OCI-LY7 (cell line): ENCODE measurements at regions not wholly inside any gene's neighbourhood (a gene's known extent, or its start where the extent isn't known, plus 50 kb on each side); places are given as distances from the start of the nearest gene placed in this dataset.
"Not testable (repeated sequence)": the region's sequence is repeated elsewhere in the genome, so short reads cannot be mapped to it uniquely, and the experiment has no call there.

ENCODE experiments used
- BruUV-seq: library from RNA; stranded (reverse); fragments of 400-500 nt; replicated peaks from 2 replicates; lab custom pipeline; 2021; lab: Mats Ljungman, UMichigan
- CTCF ChIA-PET: fragments of 300-600 bp; sonication (Branson Sonifier 250); formaldehyde crosslinking; loops from one replicate; lab custom pipeline; 2022; ENCODE audit warnings: antibody characterized with exemption; ENCODE audit not compliant: unreplicated experiment; lab: Charles Lee
- POLR2A ChIA-PET: fragments of 300-600 bp; sonication (Branson Sonifier 250); formaldehyde crosslinking; loops from one replicate; lab custom pipeline; 2022; ENCODE audit warnings: antibody characterized with exemption; lab: Charles Lee
- DNase-seq: peaks from one replicate; pipeline ENCODE4 v3.0.0-alpha.2; 2015; ENCODE audit warnings: low spot score
- H2AFZ ChIP-seq: fragments of 200-600 bp; sonication (generic), shearing (Covaris generic); 2 replicates; pipeline ENCODE4 v1.6.1; 2014; ENCODE audit warnings: mild to moderate bottlenecking, antibody characterized with exemption, low read length, moderate library complexity
- H3K27ac ChIP-seq: fragments of 200-600 bp; sonication (generic); 2 replicates; pipeline ENCODE4 v1.5.1; 2014; ENCODE audit warnings: mixed run types, low read depth, mild to moderate bottlenecking, moderate library complexity, low read length, inconsistent platforms; ENCODE audit not compliant: poor library complexity, severe bottlenecking
- H3K36me3 ChIP-seq: fragments of 200-600 bp; sonication (generic); 2 replicates; pipeline ENCODE4 v1.6.1; 2014; ENCODE audit warnings: mild to moderate bottlenecking, antibody characterized with exemption, low read length, moderate library complexity, mixed read lengths; ENCODE audit not compliant: insufficient read depth
- H3K4me1 ChIP-seq: fragments of 200-600 bp; sonication (generic); 2 replicates; pipeline ENCODE4 v1.5.1; 2014; ENCODE audit warnings: mild to moderate bottlenecking, low read length; ENCODE audit not compliant: insufficient read depth, poor library complexity, severe bottlenecking
- H3K4me2 ChIP-seq: fragments of 200-600 bp; sonication (generic); 2 replicates; pipeline ENCODE4 v1.6.1; 2014; ENCODE audit warnings: mild to moderate bottlenecking, low read length
- H3K4me3 ChIP-seq: fragments of 200-600 bp; sonication (generic); 2 replicates; pipeline ENCODE4 v1.5.1; 2014; ENCODE audit warnings: mild to moderate bottlenecking, low read depth, low read length; ENCODE audit not compliant: poor library complexity, severe bottlenecking
- H3K79me2 ChIP-seq: fragments of 200-600 bp; sonication (generic); 2 replicates; pipeline ENCODE4 v1.6.1; 2016; ENCODE audit warnings: low read depth, mild to moderate bottlenecking, low read length, moderate library complexity, mixed read lengths; ENCODE audit not compliant: insufficient read depth
- H3K9me2 ChIP-seq: fragments of 200-600 bp; sonication (generic); 2 replicates; pipeline ENCODE4 v1.6.1; 2016; ENCODE audit warnings: mild to moderate bottlenecking, low read length, mixed read lengths; ENCODE audit not compliant: insufficient read depth
- H3K9me3 ChIP-seq: fragments of 200-600 bp; sonication (generic); 2 replicates; pipeline ENCODE4 v1.6.1; 2014; ENCODE audit warnings: mild to moderate bottlenecking, mixed run types, low read length, mixed read lengths
- H4K20me1 ChIP-seq: fragments of 200-600 bp; sonication (generic); 2 replicates; pipeline ENCODE4 v1.6.1; 2014; ENCODE audit warnings: mild to moderate bottlenecking, antibody characterized with exemption, low read length, moderate library complexity, mixed read lengths; ENCODE audit not compliant: insufficient read depth
- intact Hi-C: fragments of 100-400 bp; cut with micrococcal nuclease; formaldehyde crosslinking; loops from one replicate; pipeline ENCODE4 v1.10.0; 2022; ENCODE audit not compliant: unreplicated experiment
- TF ChIP-seq, protein P1 (sequence below): fragments of 200-600 bp; sonication (generic); conservative IDR thresholded peaks from 2 replicates; pipeline ENCODE4 v1.5.1; 2014; ENCODE audit warnings: mild to moderate bottlenecking, antibody characterized with exemption, low read length, moderate library complexity, mixed read lengths

DNA sequence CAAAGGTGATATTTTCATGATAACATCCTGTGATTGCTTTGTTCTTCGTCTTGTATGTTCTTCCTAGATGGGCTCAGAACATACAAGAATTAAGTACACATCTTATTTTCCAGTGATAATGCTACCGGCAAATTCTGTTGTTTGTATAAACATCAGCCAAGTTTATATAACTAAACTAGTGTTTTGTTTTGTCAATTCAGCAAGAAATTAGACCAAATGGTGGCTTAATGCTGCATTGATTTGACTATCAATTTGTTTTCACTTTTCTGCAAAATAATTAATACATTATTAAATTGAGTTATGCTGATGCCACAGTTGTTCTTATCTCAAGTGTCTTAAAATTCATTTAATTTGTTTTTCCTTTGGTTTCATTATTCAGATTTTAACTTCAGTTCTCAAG is 177.7 kb downstream of the OR4F29 start:
- intact Hi-C loops, BruUV-seq: not testable (repeated sequence)

DNA sequence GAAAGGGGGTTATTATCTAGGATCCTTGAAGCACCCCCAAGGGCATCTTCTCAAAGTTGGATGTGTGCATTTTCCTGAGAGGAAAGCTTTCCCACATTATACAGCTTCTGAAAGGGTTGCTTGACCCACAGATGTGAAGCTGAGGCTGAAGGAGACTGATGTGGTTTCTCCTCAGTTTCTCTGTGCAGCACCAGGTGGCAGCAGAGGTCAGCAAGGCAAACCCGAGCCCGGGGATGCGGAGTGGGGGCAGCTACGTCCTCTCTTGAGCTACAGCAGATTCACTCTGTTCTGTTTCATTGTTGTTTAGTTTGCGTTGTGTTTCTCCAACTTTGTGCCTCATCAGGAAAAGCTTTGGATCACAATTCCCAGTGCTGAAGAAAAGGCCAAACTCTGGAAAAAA is 183.7 kb downstream of the OR4F29 start:
- CTCF ChIA-PET, H3K4me2 ChIP-seq, intact Hi-C loops, BruUV-seq, H3K9me2 ChIP-seq, H3K9me3 ChIP-seq, H2AFZ ChIP-seq, H3K4me3 ChIP-seq, H3K27ac ChIP-seq, H3K79me2 ChIP-seq, POLR2A ChIA-PET, H4K20me1 ChIP-seq, H3K4me1 ChIP-seq, H3K36me3 ChIP-seq: not testable (repeated sequence)
- peak; percentile 45 for DNase-seq
- TF ChIP-seq, protein P1, sequence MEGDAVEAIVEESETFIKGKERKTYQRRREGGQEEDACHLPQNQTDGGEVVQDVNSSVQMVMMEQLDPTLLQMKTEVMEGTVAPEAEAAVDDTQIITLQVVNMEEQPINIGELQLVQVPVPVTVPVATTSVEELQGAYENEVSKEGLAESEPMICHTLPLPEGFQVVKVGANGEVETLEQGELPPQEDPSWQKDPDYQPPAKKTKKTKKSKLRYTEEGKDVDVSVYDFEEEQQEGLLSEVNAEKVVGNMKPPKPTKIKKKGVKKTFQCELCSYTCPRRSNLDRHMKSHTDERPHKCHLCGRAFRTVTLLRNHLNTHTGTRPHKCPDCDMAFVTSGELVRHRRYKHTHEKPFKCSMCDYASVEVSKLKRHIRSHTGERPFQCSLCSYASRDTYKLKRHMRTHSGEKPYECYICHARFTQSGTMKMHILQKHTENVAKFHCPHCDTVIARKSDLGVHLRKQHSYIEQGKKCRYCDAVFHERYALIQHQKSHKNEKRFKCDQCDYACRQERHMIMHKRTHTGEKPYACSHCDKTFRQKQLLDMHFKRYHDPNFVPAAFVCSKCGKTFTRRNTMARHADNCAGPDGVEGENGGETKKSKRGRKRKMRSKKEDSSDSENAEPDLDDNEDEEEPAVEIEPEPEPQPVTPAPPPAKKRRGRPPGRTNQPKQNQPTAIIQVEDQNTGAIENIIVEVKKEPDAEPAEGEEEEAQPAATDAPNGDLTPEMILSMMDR: peak; percentile 38

More for the DNA sequence above, 177.7 kb downstream of the OR4F29 start:
- H3K9me3 ChIP-seq, H3K4me1 ChIP-seq, H3K27ac ChIP-seq, DNase-seq, H4K20me1 ChIP-seq, POLR2A ChIA-PET, H2AFZ ChIP-seq, H3K36me3 ChIP-seq, H3K4me2 ChIP-seq, H3K4me3 ChIP-seq, H3K9me2 ChIP-seq, CTCF ChIA-PET, H3K79me2 ChIP-seq: not testable (repeated sequence)
